ENCODE measurements at regions not wholly inside any gene's neighbourhood (a gene's known extent, or its start where the extent isn't known, plus 50 kb on each side); places are given as distances from the start of the nearest gene placed in this dataset.
A peak's percentile ranks its signal among the peaks of the same experiment; 100 is the strongest.

GRCh38 chr7:116340201-116340847 is 130.0 kb downstream of the TES start:
- H3K27ac ChIP-seq, result peak overlapping the region in 3 of 21 experiments; percentile 4 to 48 (median 24)
- no peak overlapping the region for H3K4me3 ChIP-seq

- peak overlapping the region in 1 of 21 experiments; percentile 48 for H3K27ac ChIP-seq
Measured at GRCh38 chr7:116340943-116341907, 130.9 kb downstream of the TES start.

GRCh38 chr7:116342125-116342524 is 131.8 kb downstream of the TES start:
- Histone ChIP-seq H3K4me3 (no peak overlapping the region), H3K27ac (no peak overlapping the region)

More at GRCh38 chr7:116340943-116341907, 130.9 kb downstream of the TES start:
- H3K4me3 ChIP-seq, result no peak overlapping the region

GRCh38 chr7:116347151-116347832 is 137.0 kb downstream of the TES start:
- H3K4me3 ChIP-seq, result no peak overlapping the region
- H3K27ac ChIP-seq, result no peak overlapping the region

- Histone ChIP-seq H3K4me3 (no peak overlapping the region), H3K27ac (no peak overlapping the region)
Measured at GRCh38 chr7:116348346-116348745, 138.0 kb downstream of the TES start.

- Histone ChIP-seq H3K4me3 (no peak overlapping the region), H3K27ac (peak overlapping the region in 2 of 21 experiments; percentile 10 to 83)
Measured at GRCh38 chr7:116351966-116352365, 141.6 kb downstream of the TES start.

GRCh38 chr7:116353647-116354046 is 143.3 kb downstream of the TES start:
- Histone ChIP-seq H3K4me3 (no peak overlapping the region), H3K27ac (peak overlapping the region in 17 of 21 experiments; percentile 34 to 87 (median 75))

- Histone ChIP-seq H3K4me3 (no peak overlapping the region), H3K27ac (peak overlapping the region in 19 of 21 experiments; percentile 16 to 87 (median 75))
Measured at GRCh38 chr7:116354171-116354545, 143.8 kb downstream of the TES start.

- Histone ChIP-seq H3K4me3 (no peak overlapping the region), H3K27ac (peak overlapping the region in 20 of 21 experiments; percentile 16 to 87 (median 74))
Measured at GRCh38 chr7:116354546-116355423, 144.4 kb downstream of the TES start.

GRCh38 chr7:116355424-116355765 is 144.1 kb upstream of the CAV2 start:
- H3K4me3 ChIP-seq, result no peak overlapping the region
- H3K27ac ChIP-seq, result peak overlapping the region in 16 of 21 experiments; percentile 33 to 87 (median 75)

- H3K27ac ChIP-seq, result peak overlapping the region in 13 of 21 experiments; percentile 9 to 87 (median 75)
- no peak overlapping the region for H3K4me3 ChIP-seq
Measured at GRCh38 chr7:116356333-116356965, 143.1 kb upstream of the CAV2 start.

GRCh38 chr7:116356979-116357378 is 142.6 kb upstream of the CAV2 start:
- H3K4me3 ChIP-seq, result no peak overlapping the region
- peak overlapping the region in 11 of 21 experiments; percentile 2 to 87 (median 59) for H3K27ac ChIP-seq

GRCh38 chr7:116357781-116358670 is 141.5 kb upstream of the CAV2 start:
- Histone ChIP-seq H3K27ac (peak overlapping the region in 7 of 21 experiments; percentile 12 to 87 (median 61)), H3K4me3 (no peak overlapping the region)

- Histone ChIP-seq H3K4me3 (no peak overlapping the region), H3K27ac (no peak overlapping the region)
Measured at GRCh38 chr7:116361767-116362166, 137.8 kb upstream of the CAV2 start.

GRCh38 chr7:116363637-116364432 is 135.7 kb upstream of the CAV2 start:
- H3K27ac ChIP-seq, result no peak overlapping the region
- H3K4me3 ChIP-seq, result no peak overlapping the region

- Histone ChIP-seq H3K27ac (no peak overlapping the region), H3K4me3 (no peak overlapping the region)
Measured at GRCh38 chr7:116364469-116364868, 135.1 kb upstream of the CAV2 start.

- no peak overlapping the region for H3K4me3 ChIP-seq
- no peak overlapping the region for H3K27ac ChIP-seq
Measured at GRCh38 chr7:116365797-116366196, 133.7 kb upstream of the CAV2 start.

Measured in skin epidermis (tissue), 12 donors.